ENCODE measurements at regions not wholly inside any gene's neighbourhood (a gene's known extent, or its start where the extent isn't known, plus 50 kb on each side); places are given as distances from the start of the nearest gene placed in this dataset.

- TF ChIP-seq, protein P1, sequence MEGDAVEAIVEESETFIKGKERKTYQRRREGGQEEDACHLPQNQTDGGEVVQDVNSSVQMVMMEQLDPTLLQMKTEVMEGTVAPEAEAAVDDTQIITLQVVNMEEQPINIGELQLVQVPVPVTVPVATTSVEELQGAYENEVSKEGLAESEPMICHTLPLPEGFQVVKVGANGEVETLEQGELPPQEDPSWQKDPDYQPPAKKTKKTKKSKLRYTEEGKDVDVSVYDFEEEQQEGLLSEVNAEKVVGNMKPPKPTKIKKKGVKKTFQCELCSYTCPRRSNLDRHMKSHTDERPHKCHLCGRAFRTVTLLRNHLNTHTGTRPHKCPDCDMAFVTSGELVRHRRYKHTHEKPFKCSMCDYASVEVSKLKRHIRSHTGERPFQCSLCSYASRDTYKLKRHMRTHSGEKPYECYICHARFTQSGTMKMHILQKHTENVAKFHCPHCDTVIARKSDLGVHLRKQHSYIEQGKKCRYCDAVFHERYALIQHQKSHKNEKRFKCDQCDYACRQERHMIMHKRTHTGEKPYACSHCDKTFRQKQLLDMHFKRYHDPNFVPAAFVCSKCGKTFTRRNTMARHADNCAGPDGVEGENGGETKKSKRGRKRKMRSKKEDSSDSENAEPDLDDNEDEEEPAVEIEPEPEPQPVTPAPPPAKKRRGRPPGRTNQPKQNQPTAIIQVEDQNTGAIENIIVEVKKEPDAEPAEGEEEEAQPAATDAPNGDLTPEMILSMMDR (IDR thresholded peaks at IDR 0.05) = no peak
- no peak for TF ChIP-seq POLR2A (IDR thresholded peaks at IDR 0.05)
These were observed 70.9 kb upstream of the SALL1 start for GRCh38 chr16:51222016-51222415.
